HG03378 (cell line): ENCODE measurements at regions not wholly inside any gene's neighbourhood (a gene's known extent, or its start where the extent isn't known, plus 50 kb on each side); places are given as distances from the start of the nearest gene placed in this dataset.
"Not testable (repeated sequence)": the region's sequence is repeated elsewhere in the genome, so short reads cannot be mapped to it uniquely, and the experiment has no call there.

Experiments used
- ATAC-seq: cut with Tn5 transposase; IDR thresholded peaks from one replicate; pipeline ENCODE4 v1.9.1; 2021; ENCODE audit warnings: mild to moderate bottlenecking, moderate library complexity; ENCODE audit not compliant: unreplicated experiment

DNA sequence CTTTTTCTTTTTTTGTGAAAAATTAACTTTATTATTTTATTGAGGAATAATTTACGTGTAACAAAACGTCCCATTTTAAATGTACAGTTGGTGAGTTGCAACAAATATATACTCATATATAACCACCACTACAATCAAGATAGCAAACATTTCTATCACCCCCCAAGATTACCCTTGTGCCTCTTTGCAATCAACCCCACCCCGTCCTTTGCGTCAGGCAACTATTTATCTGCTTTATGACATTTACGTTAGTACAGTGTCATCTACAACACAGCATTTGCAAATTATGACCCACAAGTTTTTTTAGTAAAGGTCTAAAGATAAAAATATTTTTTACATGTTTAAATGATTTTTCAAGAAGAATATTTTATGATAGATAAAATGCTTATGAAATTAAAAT, 485.6 kb upstream of the SOX9 start:
- ATAC-seq, result no peak

DNA sequence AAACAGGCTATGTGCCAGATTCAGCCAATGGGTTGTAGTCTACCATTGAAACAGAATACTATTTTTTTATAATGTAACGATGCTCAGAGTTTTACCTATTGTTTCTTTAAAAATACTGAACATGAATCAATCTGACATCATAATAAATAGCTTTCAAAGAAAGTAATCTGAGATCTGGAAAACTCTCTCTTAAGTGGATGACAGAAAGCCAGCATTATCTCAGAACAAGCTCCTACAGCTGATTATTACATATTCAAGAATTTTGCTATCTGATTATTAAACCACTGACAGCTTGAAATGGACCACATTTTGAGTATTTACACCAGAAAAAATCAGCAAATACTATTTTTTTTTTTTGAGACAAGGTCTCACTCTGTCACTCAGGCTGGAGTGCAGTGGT, 484.2 kb upstream of the SOX9 start:
- no peak for ATAC-seq

DNA sequence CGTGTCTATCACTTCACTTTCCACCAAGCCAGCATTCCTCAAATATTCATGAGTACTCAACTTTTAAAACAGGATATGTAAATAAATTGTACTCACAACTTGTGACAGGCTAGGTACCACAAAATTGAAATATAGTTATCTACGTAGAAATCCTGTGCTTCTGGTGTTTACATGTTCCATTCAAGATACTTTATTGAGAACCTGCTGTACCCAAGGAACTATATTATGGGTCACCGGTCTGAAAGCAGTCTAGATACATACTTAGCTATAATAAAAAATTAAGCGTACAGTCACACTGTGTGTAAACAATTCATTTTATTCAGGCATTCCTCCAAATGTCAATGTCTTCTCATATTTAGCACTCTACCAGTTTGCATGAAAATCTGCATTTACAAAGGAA, 482.2 kb upstream of the SOX9 start:
- ATAC-seq, result no peak

DNA sequence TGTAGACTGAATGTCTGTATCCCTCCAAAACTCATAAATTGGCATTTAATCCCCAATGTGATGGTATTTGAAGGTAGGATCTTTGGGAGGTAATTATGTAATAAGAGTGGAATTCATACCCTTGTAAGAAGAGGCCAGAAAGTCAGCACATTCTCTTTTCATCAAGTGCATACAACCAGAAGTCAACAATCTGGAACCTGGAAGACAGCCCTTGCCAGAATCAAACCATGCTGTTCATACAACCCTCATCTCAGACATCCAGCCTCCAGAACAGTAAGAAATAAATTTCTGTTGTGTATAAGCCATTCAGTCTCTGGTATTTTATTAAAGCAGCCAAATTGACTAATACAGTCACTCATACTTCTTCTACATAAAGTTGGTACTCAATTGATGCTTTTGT, 481.0 kb upstream of the SOX9 start:
- ATAC-seq, result no peak

DNA sequence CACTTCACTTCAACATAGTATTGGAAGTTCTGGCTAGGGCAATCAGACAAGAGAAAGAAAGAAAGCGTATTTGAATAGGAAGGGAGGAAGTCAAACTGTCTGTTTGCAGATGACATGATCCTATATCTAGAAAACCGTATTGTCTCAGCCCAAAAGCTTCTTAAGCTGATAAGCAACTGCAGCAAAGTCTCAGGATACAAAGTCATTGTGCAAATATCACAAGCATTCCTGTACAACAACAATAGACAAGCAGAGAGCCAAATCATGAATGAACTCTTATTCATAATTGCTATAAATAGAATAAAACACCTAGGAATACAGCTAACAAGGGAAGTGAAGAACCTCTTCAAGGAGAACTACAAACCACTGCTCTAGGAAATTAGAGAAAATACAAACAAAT, 473.9 kb upstream of the SOX9 start:
- ATAC-seq, result not testable (repeated sequence)

DNA sequence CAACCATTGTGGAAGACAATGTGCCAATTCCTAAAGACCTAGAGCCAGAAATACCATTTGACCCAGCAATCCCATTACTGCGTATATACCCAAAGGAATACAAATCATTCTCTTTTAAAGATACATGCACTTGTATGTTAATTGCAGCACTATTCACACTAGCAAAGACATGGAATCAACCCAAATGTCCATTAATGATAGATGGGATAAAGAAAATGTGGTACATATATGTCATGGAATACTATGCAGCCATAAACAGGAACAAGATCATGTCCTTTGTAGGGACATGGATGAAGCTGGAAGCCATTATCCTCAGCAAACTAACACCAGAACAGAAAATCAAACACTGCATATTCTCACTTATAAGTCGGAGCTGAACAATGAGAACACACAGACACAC, 472.5 kb upstream of the SOX9 start:
- ATAC-seq, result not testable (repeated sequence)

DNA sequence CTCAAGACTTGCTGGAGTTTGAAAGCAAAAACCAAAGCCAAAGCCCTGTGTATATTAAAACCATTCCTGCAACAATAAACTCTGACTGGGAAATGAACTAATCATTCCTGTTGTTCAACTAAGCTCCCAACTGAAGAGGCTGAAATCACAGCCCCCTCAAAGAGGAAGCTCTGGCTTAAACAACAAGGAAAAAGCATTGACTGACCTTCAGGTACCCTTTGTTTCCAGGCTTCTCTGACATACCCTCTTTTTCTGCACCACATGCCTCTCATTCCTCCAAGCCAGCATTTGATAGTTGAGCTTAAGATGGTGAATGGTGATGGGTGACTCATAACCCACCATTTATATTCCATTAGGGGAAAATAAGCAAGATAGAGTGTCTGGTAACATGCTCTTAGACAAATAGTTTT, 470.9 kb upstream of the SOX9 start:
- no peak for ATAC-seq

DNA sequence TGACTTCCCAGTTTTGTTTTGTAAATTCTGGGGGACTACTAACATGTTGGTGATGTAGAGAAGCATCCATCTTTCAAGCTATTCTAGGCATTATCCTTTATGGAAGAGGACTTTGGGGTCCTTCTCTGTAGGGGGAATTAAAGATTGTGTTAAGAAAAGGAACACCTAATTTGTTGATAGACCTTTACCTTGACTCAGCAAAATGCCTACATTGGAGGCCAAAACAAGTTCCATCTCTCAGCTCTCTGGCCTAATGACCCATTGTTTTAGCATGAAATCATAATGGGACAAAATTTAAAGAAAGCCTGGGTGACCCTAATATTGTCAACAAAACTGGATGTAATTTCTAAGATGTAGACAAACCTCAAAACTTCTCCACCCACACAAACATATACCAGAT, 465.3 kb upstream of the SOX9 start:
- ATAC-seq, result no peak

DNA sequence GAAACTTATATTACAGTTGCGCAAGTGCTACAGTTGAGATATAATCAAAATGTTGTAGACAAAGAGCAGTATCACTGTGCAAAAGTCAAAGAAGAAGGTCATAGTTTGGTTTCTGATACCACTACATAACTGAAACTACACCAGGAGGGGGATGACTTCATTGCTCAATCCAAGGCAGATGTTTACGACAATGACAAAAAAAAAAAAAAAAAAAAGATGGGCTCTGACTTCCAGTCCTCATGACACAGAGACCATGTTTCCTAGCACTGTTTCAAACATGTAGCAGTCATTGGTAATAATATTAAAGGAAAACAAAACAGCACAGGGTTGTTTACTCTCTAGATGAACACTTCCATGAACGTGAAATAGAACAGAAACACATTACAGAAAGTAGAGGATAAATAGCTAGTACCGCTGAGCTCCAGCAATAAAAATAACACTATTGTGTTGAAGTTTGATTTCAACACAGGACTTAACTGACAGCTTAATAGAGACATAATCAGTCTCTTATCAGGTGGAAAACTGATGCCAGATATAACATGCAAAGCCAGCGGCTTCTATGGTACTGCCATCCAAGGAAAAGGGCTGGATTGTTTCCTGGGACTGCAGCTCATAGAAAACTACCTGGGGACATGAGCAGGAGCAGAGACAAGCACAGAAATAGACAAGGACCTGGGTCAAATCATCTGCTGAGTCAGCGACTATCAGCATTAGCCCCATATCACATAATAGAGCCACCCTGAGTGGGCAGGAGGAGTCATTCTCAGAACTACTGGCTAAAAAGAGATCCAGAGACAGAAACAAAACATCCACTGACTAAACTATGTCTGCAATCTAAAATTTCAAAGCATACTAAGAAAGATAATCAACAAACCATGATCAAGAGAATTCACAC, 463.6 kb upstream of the SOX9 start:
- no peak for ATAC-seq

DNA sequence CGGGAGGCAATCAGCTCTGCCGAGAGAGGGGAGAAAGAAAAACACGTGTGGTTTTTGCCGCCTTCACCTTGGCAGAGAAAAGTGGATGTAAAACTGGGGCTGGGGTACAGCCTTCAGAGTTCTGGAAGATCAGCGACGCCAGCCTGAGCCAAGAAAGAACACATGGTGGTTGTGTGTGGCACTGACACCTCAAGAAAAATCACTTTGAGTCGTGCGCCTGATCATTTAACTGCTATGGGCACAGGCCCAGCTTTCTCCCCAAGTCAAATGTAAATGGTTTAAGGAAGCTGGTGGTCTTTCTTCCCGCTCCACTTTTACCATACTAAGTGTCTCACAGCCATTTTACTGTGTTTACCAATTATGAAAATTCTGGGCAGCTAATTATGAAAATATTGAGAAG, 461.8 kb upstream of the SOX9 start:
- no peak for ATAC-seq

DNA sequence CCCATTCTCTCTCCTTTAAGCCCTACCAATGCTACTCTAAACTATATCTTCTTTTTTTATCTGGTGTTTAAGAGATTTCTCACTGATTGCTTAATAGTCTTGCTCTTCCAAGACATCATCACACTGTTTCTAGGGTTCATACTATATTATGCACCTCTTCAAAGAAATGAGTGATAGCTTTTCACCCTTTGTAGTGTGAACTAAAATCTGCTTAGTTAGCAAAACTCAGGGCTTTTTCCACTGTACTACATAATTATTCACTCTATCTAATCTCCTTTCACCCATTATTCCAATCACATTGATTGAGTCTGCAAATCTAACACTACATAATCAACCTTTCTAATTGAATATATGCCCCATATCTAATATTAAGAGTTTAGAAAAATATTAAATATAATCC, 456.0 kb upstream of the SOX9 start:
- no peak for ATAC-seq

GRCh38 chr17:71666047-71666446, 454.8 kb upstream of the SOX9 start:
- ATAC-seq, result no peak

DNA sequence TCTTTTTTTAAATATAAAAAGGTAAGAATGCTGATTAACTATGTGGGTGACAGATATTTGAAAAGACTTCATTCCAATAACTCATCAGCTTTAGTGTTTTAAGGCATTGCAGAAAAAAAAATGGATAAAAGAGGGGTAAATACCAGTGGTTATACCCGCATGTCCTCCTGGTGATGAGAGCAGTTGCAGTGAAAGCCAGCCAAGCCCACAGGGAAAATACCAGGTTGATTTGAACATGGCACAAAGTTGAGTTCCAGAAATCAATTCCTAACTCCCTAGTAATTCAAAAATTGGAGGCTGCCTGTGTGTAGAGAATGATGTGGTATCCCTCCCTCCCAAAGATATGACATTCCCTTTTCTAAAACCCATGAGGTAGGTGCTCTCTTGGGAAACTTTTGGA, 453.2 kb upstream of the SOX9 start:
- ATAC-seq, result no peak

DNA sequence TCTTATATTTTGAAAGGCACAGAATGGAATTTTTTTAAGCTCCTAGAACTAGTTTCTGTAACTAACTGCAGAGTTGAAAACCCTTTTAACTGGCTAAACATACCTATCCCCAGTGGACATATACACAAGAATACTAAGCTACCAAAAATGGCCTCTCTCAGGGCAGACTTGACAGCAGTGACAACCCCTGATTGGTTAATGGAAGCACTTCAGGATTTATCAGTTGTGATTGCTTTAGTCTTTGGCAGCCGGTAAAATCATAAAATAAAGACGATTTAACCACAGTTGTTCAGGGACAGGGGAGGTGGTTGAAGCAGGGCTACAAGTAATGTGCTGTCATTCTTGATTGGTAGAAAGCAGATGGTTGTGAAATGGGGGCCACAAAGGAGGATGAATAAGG, 452.0 kb upstream of the SOX9 start:
- no peak for ATAC-seq

GRCh38 chr17:71677439-71677838, 443.4 kb upstream of the SOX9 start:
- ATAC-seq, result no peak

- no peak for ATAC-seq
Measured at GRCh38 chr17:71679832-71680231, 441.0 kb upstream of the SOX9 start.

DNA sequence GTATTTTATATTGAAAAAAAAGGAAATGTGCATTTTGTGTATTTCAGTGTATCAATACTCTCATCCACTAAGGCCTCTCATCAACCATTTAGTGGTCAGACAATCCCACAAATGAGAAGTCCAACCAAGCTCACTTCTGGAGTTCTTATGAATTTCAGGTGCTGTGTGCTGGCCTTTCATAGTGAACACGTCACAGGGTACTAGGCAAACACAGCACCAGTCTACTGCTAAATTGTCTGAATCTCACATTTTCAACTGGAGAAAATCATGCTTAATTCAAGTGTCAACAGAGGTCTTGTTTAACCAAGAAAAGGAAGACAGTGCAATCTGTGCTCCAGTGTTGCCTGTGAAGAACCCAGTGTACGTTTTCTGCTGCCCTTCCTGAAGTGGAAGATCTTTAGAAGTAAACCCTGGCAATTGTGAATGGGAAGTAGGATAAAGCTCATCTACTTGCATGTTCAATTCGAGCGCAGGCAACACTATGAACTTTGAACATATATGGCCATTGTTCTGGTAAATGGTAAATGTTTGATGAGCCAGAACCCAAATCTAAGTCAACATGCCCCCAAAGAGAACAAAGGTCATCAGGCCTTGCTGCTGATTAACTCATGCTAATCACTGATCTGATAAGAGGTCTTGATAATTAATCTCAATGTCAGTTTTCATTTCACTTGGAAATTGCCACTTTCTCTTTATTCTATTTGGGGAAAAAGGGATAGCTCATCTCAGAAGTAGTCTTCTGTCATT, 439.2 kb upstream of the SOX9 start:
- no peak for ATAC-seq

- ATAC-seq, result no peak
Measured at GRCh38 chr17:71682174-71682494, 438.7 kb upstream of the SOX9 start.

GRCh38 chr17:71689782-71690181, 431.0 kb upstream of the SOX9 start:
- ATAC-seq, result no peak

DNA sequence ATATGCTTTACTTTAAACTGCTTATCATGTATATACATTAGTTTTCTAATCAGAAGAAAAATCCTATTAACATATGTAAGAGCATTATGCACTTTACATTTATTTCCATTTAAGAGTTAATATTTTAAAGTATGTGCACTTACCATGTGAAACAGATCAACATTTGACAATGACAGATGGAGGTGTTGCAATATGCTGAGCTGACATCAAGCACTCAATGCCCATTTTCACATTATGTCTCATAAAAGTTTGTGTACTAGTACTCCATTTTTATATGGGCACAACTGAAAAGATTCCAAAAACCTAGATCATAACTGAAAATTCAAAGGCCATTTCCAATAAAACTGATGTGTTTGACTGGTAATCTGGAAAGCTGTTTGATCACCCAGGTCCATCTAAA, 420.9 kb upstream of the SOX9 start:
- ATAC-seq, result no peak

- ATAC-seq, result no peak
Measured at GRCh38 chr17:71703701-71704100, 417.1 kb upstream of the SOX9 start.

DNA sequence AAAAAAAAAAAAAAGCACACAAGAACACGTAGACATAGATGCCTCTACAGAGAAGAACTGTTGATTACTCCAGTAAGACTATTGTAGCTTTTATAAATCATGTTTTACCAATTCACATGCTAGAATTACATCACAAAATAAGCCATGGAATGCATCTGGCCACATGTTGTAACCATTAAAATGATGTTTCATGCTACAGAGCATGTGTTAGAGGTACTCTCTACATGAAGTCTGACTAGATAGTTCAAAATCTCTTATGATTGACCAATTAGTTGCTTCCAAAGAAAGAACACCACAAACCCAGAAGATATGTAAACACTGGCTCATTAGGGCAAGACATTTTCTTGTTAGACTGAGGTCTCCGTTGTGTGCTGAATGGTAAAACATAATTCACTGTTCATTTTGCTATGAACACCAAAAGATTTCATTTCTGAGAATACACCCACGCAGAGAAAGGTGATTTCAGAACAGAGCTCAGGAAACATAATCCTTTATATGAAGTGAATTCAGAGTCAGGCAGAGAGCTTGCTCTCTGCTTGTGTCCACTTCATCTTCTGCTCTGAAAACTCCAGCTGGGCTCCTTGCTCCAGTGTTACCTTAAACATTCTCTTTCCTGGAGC, 411.4 kb upstream of the SOX9 start:
- ATAC-seq, result no peak
